Upper lobe of right lung (tissue), 1 donor: ENCODE measurements at regions not wholly inside any gene's neighbourhood (a gene's known extent, or its start where the extent isn't known, plus 50 kb on each side); places are given as distances from the start of the nearest gene placed in this dataset.

ENCODE experiments used
- ATAC-seq: fragments of 200-7000 bp; cut with Tn5 transposase; one replicate; pipeline ENCODE4 v1.9.1; 2020; ENCODE audit warnings: mild to moderate bottlenecking, moderate library complexity
- DNase-seq: peaks from one replicate; pipeline ENCODE4 v3.0.0-alpha.2; 2020
- H3K27ac ChIP-seq: fragments of 200-600 bp; one replicate; pipeline ENCODE4 v1.8.0; 2022
- H3K27me3 ChIP-seq: fragments of 200-600 bp; one replicate; pipeline ENCODE4 v1.8.0; 2022; ENCODE audit warnings: mild to moderate bottlenecking
- H3K36me3 ChIP-seq: fragments of 200-600 bp; one replicate; pipeline ENCODE4 v1.8.0; 2022
- H3K4me1 ChIP-seq: fragments of 200-600 bp; one replicate; pipeline ENCODE4 v1.8.0; 2022
- H3K4me3 ChIP-seq: fragments of 200-600 bp; one replicate; pipeline ENCODE4 v1.8.0; 2022; ENCODE audit warnings: mild to moderate bottlenecking
- H3K9me3 ChIP-seq: fragments of 200-600 bp; one replicate; pipeline ENCODE4 v1.8.0; 2022
- CTCF ChIP-seq: fragments of 200-600 bp; IDR thresholded peaks from one replicate; pipeline ENCODE4 v1.8.0; 2022; ENCODE audit warnings: antibody characterized with exemption
- intact Hi-C: fragments of 100-400 bp; cut with DNase I; formaldehyde crosslinking; loops from one replicate; pipeline ENCODE4 v1.11.0; 2022
- donor health status: DM: no; HTN: yes; CAD: no; lungs with severe emphysema.

DNA sequence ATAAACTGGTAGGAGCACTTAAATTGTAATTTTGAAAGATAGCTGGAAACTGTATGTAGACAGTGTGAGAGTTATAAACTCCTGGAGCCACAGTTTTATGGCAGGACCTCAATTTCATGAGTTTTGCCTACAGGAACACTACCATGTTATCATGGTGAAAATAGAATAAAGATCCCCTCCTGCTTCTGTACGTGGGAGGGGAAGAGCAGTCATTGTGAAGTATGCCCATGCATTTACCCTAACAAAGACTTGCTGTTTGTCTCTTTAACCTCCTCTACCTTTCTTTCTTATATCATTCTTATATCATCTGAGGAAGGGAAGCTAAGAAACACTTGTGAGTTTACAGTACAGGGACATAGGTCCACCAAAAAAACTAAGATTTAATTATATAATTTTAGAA is 327.0 kb downstream of the PCDH10 start:
- no peak for ATAC-seq
- no peak for DNase-seq
- no peak for TF ChIP-seq CTCF
- no peak overlapping the region for H3K27ac ChIP-seq
- no peaks in the 10 kb centered on the region for H3K4me1 ChIP-seq
- no peak overlapping the region for H3K4me3 ChIP-seq
- H3K36me3 ChIP-seq, result no peaks in the 10 kb centered on the region
- no peaks in the 10 kb centered on the region for H3K9me3 ChIP-seq
- intact Hi-C loops, result no loop called here
- H3K27me3 ChIP-seq, result no peaks in the 10 kb centered on the region

GRCh38 chr4:133474501-133474900 is 325.4 kb downstream of the PCDH10 start:
- TF ChIP-seq CTCF, result no peak
- no peak overlapping the region for H3K4me3 ChIP-seq
- no peak overlapping the region for H3K27ac ChIP-seq
- intact Hi-C loops, result no loop called here
- DNase-seq (no peak), ATAC-seq (no peak)
- no peaks in the 10 kb centered on the region for H3K27me3 ChIP-seq
- H3K36me3 ChIP-seq, result no peaks in the 10 kb centered on the region
- H3K9me3 ChIP-seq, result no peaks in the 10 kb centered on the region
- no peaks in the 10 kb centered on the region for H3K4me1 ChIP-seq

- Histone ChIP-seq H3K4me3 (no peak overlapping the region), H3K27me3 (no peaks in the 10 kb centered on the region), H3K9me3 (no peaks in the 10 kb centered on the region), H3K4me1 (no peaks in the 10 kb centered on the region), H3K27ac (no peak overlapping the region), H3K36me3 (no peaks in the 10 kb centered on the region)
- ATAC-seq (no peak), DNase-seq (no peak)
- intact Hi-C loops, result no loop called here
- TF ChIP-seq CTCF, result no peak
Observed at GRCh38 chr4:133472244-133472643, 323.1 kb downstream of the PCDH10 start.

- ATAC-seq, result no peak
- no peaks in the 10 kb centered on the region for H3K4me1 ChIP-seq
Observed at GRCh38 chr4:133467290-133467947, 318.3 kb downstream of the PCDH10 start.

DNA sequence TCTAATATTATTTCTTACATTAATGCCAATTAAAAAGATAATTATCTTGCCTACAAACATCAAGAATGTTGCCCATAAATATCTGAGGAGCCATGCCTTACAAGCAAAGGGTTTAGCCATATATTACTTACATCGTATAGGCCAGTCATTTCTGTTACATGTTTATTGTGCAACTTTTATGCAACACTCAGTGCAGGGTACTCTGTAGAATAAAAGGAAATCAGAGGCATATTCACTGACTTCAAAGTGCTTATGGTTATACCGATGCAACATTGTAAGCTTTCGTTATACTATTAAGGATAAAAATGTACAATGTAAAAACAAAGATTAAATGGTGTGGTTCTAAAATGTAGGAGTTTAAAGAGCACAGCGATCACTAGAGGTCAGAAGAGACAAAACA is 315.9 kb downstream of the PCDH10 start:
- Histone ChIP-seq H3K27me3 (no peaks in the 10 kb centered on the region), H3K9me3 (no peaks in the 10 kb centered on the region), H3K36me3 (no peaks in the 10 kb centered on the region), H3K4me3 (no peak overlapping the region), H3K4me1 (no peaks in the 10 kb centered on the region), H3K27ac (no peak overlapping the region)
- TF ChIP-seq CTCF, result no peak
- ATAC-seq (no peak), DNase-seq (no peak)
- intact Hi-C loops, result no loop called here

More at GRCh38 chr4:133467290-133467947, 318.3 kb downstream of the PCDH10 start:
- no peaks in the 10 kb centered on the region for H3K9me3 ChIP-seq
- no peak for DNase-seq
- intact Hi-C loops, result no loop called here
- no peak overlapping the region for H3K27ac ChIP-seq
- H3K4me3 ChIP-seq, result no peak overlapping the region
- no peak for TF ChIP-seq CTCF
- no peaks in the 10 kb centered on the region for H3K36me3 ChIP-seq
- H3K27me3 ChIP-seq, result no peaks in the 10 kb centered on the region

DNA sequence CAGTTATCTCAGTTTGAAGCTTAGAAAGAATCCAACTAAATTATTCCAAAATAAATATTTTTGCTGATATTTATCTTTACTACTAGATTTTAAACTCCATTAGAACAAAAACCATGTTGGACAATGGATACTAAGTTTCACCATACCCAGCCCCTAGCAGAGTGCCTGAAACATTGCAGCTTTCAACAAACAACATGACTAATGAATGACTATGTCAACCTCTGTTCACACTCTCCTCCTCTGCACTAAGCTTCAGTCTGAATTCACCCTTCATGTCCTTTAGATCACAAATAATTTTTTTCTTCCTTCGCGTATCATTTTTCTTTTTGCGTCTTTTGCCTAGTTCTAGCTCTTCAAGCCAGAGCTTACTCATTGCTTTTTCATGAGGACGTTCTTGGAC is 315.2 kb downstream of the PCDH10 start:
- intact Hi-C loops, result no loop called here
- no peak for ATAC-seq

More for the DNA sequence above, 315.2 kb downstream of the PCDH10 start:
- Histone ChIP-seq H3K27me3 (no peaks in the 10 kb centered on the region), H3K36me3 (no peaks in the 10 kb centered on the region), H3K27ac (no peak overlapping the region), H3K9me3 (no peaks in the 10 kb centered on the region), H3K4me3 (no peak overlapping the region), H3K4me1 (no peaks in the 10 kb centered on the region)
- no peak for TF ChIP-seq CTCF
- DNase-seq, result no peak
